ENCODE measurements at regions not wholly inside any gene's neighbourhood (a gene's known extent, or its start where the extent isn't known, plus 50 kb on each side); places are given as distances from the start of the nearest gene placed in this dataset.
"Not testable (repeated sequence)": the region's sequence is repeated elsewhere in the genome, so short reads cannot be mapped to it uniquely, and the experiment has no call there.

DNA sequence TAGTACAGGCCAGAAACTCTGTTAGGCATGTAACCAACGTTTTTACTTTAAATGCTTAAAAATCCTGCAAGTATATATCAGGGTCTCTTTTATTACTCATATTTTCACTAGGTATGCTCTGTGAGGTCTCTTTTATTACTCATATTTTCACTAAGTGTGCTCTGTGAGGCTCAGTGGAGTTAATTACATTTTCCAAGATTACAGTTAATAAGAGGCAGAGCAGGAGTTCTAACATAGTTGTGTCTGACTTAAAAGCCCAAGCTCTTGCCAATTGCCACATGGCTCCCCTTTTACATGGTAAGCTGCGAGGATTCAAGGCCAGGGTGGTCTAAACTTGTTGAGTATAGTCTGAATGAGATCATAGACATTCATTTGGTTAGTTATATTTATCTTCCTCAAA is 81.0 kb upstream of the ARMCX2 start:
- Histone ChIP-seq H3K4me3 (ENCODE audit: low read length) (no peak overlapping the region), H3K27me3 (ENCODE audit: low read length) (no peaks in the 10 kb centered on the region), H3F3A (ENCODE audit: low read length, unreplicated experiment) (no peaks in the 10 kb centered on the region), H2AFZ (ENCODE audit: low read length) (no peak overlapping the region), H3K9me2 (replicated peaks; ENCODE audit: low read length) (no peaks in the 10 kb centered on the region), H3K79me2 (ENCODE audit: low read length) (no peaks in the 10 kb centered on the region), H3K4me2 (ENCODE audit: low read length) (no peak overlapping the region), H3K4me1 (ENCODE audit: insufficient read depth, low read length) (no peaks in the 10 kb centered on the region), H3K27ac (ENCODE audit: low read length) (no peak overlapping the region), H3K9me3 (ENCODE audit: low read length) (no peaks in the 10 kb centered on the region), H3K9ac (ENCODE audit: low read length) (no peak overlapping the region), H4K20me1 (ENCODE audit: low read length) (no peaks in the 10 kb centered on the region), H3K36me3 (ENCODE audit: low read depth, low read length) (no peaks in the 10 kb centered on the region)
- ATAC-seq (no peak), DNase-seq (no peak)
- POLR2A ChIA-PET (ENCODE audit: unreplicated experiment): no interaction called here
- BruUV-seq (replicated peaks): no TSS peak
- intact Hi-C loops (cut with micrococcal nuclease): no loop called here
- TF ChIP-seq EZH2 (IDR thresholded peaks at IDR 0.05; ENCODE audit: low read length, unreplicated experiment) (no peak), EZH2phosphoT487 (IDR thresholded peaks at IDR 0.05; ENCODE audit: borderline replicate concordance, low read length) (no peak)
- TF ChIP-seq, protein P1, sequence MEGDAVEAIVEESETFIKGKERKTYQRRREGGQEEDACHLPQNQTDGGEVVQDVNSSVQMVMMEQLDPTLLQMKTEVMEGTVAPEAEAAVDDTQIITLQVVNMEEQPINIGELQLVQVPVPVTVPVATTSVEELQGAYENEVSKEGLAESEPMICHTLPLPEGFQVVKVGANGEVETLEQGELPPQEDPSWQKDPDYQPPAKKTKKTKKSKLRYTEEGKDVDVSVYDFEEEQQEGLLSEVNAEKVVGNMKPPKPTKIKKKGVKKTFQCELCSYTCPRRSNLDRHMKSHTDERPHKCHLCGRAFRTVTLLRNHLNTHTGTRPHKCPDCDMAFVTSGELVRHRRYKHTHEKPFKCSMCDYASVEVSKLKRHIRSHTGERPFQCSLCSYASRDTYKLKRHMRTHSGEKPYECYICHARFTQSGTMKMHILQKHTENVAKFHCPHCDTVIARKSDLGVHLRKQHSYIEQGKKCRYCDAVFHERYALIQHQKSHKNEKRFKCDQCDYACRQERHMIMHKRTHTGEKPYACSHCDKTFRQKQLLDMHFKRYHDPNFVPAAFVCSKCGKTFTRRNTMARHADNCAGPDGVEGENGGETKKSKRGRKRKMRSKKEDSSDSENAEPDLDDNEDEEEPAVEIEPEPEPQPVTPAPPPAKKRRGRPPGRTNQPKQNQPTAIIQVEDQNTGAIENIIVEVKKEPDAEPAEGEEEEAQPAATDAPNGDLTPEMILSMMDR (conservative IDR thresholded peaks at IDR 0.05; ENCODE audit: low read depth, low read length): no peak
- CTCF ChIA-PET: no interaction called here

DNA sequence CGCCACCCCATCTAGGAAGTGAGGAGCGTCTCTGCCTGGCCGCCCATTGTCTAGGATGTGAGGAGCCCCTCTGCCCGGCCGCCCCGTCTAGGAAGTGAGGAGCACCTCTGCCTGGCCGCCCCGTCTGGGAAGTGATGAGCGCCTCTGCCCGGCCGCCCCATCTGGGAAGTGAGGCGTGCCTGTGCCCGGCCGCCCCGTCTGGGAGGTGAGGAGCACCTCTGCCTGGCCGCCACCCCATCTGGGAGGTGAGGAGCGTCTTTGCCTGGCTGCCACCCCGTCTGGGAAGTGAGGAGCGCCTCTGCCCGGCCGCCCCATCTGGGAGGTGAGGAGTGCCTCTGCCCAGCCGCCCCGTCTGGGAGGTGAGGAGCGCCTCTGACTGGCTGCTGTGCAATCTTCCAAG is 79.2 kb upstream of the ARMCX2 start:
- H3K4me3 ChIP-seq (ENCODE audit: low read length); ATAC-seq; H3K9me2 ChIP-seq (replicated peaks; ENCODE audit: low read length); H3F3A ChIP-seq (ENCODE audit: low read length, unreplicated experiment); H3K36me3 ChIP-seq (ENCODE audit: low read depth, low read length); H4K20me1 ChIP-seq (ENCODE audit: low read length); H2AFZ ChIP-seq (ENCODE audit: low read length); CTCF ChIA-PET; H3K27me3 ChIP-seq (ENCODE audit: low read length); H3K4me2 ChIP-seq (ENCODE audit: low read length); DNase-seq; H3K27ac ChIP-seq (ENCODE audit: low read length); POLR2A ChIA-PET (ENCODE audit: unreplicated experiment); BruUV-seq (replicated peaks); H3K79me2 ChIP-seq (ENCODE audit: low read length); H3K9me3 ChIP-seq (ENCODE audit: low read length); intact Hi-C loops (cut with micrococcal nuclease); H3K4me1 ChIP-seq (ENCODE audit: insufficient read depth, low read length); H3K9ac ChIP-seq (ENCODE audit: low read length): not testable (repeated sequence)

DNA sequence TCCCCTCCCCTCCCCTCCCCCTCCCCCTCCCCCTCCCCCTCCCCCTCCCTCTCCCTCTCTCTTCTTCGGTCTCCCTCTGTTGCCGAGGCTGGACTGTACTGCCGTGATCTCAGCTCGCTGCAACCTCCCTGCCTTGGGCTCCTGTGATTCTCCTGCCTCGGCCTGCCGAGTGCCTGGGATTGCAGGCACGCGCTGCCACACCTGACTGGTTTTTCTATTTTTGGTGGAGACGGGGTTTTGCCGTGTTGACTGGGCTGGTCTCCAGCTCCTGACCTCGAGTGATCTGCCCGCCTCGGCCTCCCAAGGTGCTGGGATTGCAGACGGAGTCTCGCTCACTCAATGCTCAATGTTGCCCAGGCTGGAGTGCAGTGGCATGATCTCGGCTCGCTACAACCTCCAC is 78.8 kb upstream of the ARMCX2 start:
- DNase-seq; H2AFZ ChIP-seq (ENCODE audit: low read length); H3K4me1 ChIP-seq (ENCODE audit: insufficient read depth, low read length); ATAC-seq; H3K4me3 ChIP-seq (ENCODE audit: low read length); BruUV-seq (replicated peaks); CTCF ChIA-PET; H3K79me2 ChIP-seq (ENCODE audit: low read length); POLR2A ChIA-PET (ENCODE audit: unreplicated experiment); H4K20me1 ChIP-seq (ENCODE audit: low read length); H3K36me3 ChIP-seq (ENCODE audit: low read depth, low read length); intact Hi-C loops (cut with micrococcal nuclease); H3K27me3 ChIP-seq (ENCODE audit: low read length); H3K9ac ChIP-seq (ENCODE audit: low read length); H3K9me3 ChIP-seq (ENCODE audit: low read length); H3F3A ChIP-seq (ENCODE audit: low read length, unreplicated experiment); H3K9me2 ChIP-seq (replicated peaks; ENCODE audit: low read length); H3K4me2 ChIP-seq (ENCODE audit: low read length); H3K27ac ChIP-seq (ENCODE audit: low read length): not testable (repeated sequence)

DNA sequence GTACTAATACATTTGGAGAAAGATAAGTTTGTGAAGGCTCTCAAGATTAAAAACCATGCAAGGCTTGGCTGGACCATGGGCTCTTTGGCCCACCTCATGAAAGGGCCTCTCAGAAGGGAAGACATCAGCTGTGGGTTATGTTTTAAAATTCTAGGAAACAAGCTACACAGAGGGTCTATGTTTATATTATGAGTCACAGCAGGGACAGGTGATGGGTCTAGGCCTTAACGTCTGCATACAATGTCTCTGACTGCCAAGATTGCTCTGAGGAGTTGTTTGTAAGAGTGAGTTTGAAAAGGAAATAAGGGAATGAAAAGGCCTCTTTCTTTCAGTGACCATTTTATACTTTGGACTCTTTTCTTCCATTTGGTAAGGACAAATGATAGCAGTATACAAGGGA is 77.0 kb upstream of the ARMCX2 start:
- Histone ChIP-seq H3K9me3 (ENCODE audit: low read length) (no peaks in the 10 kb centered on the region), H3F3A (ENCODE audit: low read length, unreplicated experiment) (no peaks in the 10 kb centered on the region), H3K79me2 (ENCODE audit: low read length) (no peaks in the 10 kb centered on the region), H2AFZ (ENCODE audit: low read length) (no peak overlapping the region), H3K4me1 (ENCODE audit: insufficient read depth, low read length) (no peaks in the 10 kb centered on the region), H3K9ac (ENCODE audit: low read length) (no peak overlapping the region), H3K4me2 (ENCODE audit: low read length) (no peak overlapping the region), H3K4me3 (ENCODE audit: low read length) (no peak overlapping the region), H3K9me2 (replicated peaks; ENCODE audit: low read length) (no peaks in the 10 kb centered on the region), H3K27me3 (ENCODE audit: low read length) (no peaks in the 10 kb centered on the region), H3K27ac (ENCODE audit: low read length) (no peak overlapping the region), H4K20me1 (ENCODE audit: low read length) (no peaks in the 10 kb centered on the region), H3K36me3 (ENCODE audit: low read depth, low read length) (no peaks in the 10 kb centered on the region)
- ChIA-PET POLR2A (ENCODE audit: unreplicated experiment) (no interaction called here), CTCF (no interaction called here)
- intact Hi-C loops (cut with micrococcal nuclease): no loop called here
- no peak for DNase-seq
- ATAC-seq: no peak
- BruUV-seq (replicated peaks): no TSS peak
- TF ChIP-seq EZH2 (IDR thresholded peaks at IDR 0.05; ENCODE audit: low read length, unreplicated experiment) (no peak), EZH2phosphoT487 (IDR thresholded peaks at IDR 0.05; ENCODE audit: borderline replicate concordance, low read length) (no peak)
- TF ChIP-seq, protein P1 (conservative IDR thresholded peaks at IDR 0.05; ENCODE audit: low read depth, low read length): no peak

Data from PC-3 (cell line).